ENCODE measurements at regions not wholly inside any gene's neighbourhood (a gene's known extent, or its start where the extent isn't known, plus 50 kb on each side); places are given as distances from the start of the nearest gene placed in this dataset.
"Not testable (repeated sequence)": the region's sequence is repeated elsewhere in the genome, so short reads cannot be mapped to it uniquely, and the experiment has no call there.

DNA sequence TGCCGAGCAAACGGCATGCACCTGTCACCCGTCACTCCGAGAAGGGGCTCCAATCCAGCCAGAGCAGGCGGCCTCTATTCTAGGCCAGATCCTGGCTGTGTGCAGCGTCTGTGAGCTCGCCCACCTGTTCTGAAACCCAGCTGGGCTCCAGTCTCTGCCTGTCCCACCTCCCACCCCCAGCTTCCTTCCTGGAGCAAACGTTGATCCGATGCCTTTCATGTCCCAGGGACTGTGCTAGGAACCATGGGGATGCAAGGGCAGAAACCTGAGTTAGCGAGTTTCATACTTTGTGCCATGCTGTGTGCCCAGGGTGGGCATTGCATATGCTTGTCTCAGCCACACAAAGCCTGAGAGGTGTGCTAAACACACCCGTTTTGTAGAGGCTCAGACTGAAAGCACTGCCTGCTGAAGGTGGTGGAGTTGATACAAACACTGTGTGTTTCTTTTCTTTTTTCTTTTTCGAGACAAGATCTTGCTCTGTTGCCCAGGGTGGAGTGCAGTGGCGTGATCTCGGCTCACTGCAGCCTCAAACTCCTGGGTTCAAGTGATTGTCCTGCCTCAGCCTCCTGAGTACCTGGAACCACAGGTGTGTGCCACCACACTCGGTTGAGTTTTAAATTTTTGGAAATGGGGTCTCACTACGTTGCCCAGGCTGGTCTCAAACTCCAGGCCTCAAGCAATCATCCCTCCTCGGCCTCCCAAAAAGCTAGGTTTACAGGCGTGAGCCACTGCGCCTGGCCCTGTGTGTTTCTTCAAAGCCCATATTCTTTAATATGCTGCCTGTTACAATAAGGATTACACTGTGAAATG is 84.1 kb upstream of the MED13L start:
- no peak for DNase-seq

DNA sequence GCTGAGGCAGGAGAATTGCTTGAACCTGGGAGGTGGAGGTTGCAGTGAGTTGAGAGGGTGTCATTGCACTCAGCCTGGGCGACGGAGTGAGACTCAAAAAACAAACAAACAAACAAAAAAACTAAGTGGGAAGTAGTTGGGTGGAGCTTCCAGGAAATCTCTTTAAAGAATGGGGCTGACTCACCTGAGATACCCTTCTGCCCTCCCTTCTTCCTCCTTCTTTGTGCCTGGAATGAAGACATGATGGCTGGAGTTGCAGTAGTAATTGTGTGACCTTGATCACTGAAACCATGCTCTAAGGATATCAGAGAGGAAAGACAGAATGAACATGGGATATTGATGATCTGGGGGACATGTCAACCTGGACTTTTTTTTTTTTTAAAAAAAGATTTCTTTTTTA is 87.6 kb upstream of the MED13L start:
- no peak for DNase-seq

DNA sequence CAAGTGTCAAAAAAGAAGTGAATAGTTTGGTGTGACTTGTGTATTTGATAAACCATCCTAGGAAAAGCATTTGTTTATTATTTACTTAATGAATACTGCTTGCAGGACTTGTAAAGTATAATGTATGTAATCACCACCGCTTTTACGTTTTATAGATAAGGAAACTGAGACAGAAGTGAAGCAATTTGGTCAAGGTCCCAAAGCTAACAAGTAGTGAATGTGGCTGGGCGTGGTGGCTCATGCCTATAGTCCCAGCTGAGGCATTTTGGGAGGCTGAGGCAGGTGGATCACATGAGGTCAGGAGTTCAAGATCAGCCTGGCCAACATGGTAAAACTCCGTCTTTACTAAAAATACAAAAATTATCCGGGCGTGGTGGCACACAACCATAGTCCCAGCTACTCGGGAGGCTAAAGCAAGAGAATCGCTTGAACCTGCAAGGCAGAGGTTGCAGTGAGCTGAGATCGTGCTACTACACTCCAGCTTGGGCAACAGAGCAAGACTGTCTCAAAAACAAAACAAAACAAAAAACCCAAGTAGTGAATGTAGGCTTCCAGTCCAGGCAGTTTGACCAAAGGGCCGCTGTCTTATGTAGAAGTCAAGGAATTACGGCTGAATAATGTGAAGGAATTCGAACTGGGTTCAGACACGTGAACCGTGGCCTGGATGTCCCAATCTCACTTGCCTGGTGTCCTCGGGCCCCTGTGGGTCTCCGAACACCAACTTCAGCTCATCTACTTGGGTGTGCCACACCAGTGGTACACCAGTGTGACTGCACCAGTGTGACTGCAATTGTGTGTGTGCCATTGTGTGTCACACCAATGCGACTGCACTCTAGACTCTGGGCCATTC is 88.3 kb upstream of the MED13L start:
- no peak for DNase-seq

GRCh38 chr12:116366456-116366776 is 88.9 kb upstream of the MED13L start:
- DNase-seq, result no peak

- no peak for DNase-seq
Measured at GRCh38 chr12:116366824-116367223, 89.3 kb upstream of the MED13L start.

DNA sequence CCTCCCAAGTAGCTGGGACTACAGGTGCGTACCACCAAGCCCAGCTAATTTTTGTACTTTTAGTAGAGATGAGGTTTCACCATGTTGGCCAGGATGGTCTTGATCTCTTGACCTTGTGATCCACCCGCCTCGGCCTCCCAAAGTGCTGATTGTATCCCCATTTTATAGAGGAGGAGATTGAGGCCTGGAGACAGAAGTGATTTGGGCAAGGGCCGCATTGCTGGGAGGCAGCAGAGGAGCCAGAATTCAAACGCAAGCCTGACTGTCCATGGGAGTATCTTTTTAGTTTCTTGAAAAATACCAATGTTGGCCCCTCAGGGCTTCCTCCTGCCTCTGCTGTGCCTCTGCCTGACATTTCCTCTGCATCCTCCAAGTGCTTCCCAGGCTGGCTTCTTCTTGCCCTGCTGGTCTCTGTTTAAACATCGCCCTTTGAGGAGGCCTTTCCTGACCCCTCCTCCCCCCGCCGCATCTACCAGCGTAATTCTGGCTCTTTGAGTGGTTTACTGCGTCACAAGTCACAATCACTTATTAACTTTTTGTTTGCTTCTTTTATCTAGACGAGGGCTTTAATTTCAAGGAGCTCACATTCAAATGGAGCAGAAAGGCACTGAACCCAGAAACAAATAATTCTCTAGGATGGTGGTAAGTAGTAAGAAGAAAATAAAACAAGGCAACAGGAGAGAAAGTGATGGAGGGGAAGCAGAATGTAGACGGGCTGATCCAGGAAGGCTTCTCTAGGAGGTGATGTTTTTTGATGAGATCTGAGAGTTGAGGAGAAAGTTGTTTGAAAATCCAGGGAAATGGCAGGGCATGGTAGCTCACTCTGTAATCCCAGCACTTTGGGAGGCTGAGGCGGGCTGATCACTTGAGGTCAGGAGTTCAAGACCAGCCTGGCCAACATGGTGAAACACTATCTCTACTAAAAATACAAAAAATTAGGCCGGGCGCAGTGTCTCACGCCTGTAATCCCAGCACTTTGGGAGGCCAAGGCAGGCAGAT is 91.0 kb upstream of the MED13L start:
- no peak for DNase-seq

- DNase-seq, result no peak
Measured at GRCh38 chr12:116370004-116370404, 92.5 kb upstream of the MED13L start.

DNA sequence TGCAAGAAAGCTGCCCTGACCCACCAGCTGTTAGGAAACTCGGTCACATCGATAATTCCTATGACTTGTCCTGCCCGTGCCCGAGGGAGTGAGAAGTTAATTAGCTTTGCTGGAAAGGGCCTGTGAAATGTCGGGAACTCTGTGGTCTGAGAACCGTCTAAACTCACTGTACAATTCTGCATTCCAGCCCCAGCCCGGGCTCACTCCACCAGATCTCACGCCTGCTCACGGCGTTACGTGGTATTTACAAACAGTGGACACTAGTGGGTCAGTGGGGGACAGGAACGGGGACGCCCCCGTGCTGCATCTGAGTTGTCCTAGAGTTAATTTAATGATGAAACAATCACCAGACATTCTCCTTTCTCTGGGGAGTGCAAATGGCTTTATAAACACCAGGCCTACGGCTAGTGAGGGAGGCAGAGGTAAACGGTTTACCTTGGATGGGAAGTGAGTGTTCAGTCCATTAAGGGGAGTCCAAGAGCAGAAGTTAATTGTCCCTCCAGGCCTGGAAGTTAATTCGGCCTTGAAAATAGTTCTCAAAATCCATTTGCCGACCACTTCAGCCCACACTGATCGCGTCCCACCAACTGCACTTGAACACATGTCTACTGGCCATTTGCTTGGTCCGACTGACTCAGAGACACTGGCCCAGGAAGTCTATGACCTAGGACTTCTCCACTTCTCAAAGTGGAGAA is 93.5 kb upstream of the MED13L start:
- DNase-seq, result no peak

GRCh38 chr12:116372815-116373214 is 95.3 kb upstream of the MED13L start:
- DNase-seq, result no peak

DNA sequence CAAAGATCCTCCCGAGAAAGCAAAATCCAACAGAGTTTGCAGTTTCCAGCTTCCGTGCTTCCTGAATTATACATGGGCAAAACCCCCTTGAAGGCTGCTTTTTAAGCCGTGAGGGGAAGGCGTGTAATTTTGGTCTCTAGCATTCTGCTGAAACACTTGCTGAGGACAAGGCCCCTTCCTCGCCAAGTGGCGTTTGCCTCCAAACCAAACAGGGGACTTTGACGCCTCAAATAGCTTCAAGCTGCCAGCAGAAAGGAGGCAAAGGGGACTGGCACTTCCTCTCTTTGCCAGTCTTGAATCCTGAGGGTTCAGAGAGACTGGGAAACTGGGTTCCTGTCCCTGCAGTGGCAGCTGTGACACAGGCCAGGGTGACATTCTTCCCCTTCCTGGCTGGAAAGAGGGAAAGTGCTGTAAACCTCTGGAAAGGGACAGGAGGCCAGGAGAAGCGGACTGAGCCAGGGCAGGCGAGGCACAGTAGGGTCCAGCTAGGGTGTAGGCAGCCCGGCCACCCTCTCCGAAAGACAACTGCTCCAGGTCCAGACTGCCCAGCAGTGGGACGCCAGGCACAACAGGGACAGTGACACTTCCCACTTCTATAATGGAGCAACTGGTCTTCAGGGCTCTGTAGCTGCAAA is 96.2 kb upstream of the MED13L start:
- DNase-seq, result no peak

- no peak for DNase-seq
Measured at GRCh38 chr12:116374207-116374606, 96.7 kb upstream of the MED13L start.

DNA sequence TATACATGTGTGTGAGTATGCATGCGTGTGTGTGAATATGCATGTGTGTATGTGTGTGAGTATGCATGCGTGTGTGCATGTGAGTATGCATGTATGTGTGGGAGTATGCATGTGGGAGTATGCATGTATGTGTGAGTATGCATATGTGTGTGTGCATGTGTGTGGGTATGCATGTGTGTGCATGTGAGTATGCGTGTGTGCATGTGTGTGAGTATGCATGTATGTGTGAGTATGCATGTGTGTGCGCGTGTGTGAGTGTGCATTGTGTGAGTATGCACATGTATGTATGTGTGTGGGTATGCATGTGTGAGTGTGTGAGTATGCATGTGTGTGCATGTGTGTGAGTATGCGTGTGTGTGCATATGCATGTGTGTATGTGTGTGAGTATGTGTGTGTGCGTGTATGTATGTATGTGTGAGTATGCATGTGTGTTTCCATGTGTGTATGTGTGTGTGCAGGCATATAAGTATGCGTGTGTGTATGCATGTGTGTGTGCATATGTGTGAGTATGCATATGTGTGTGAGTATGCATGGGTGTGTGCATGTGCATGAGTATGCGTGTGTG is 97.9 kb upstream of the MED13L start:
- DNase-seq, result no peak

GRCh38 chr12:116376354-116377193 is 99.1 kb upstream of the MED13L start:
- no peak for DNase-seq

DNA sequence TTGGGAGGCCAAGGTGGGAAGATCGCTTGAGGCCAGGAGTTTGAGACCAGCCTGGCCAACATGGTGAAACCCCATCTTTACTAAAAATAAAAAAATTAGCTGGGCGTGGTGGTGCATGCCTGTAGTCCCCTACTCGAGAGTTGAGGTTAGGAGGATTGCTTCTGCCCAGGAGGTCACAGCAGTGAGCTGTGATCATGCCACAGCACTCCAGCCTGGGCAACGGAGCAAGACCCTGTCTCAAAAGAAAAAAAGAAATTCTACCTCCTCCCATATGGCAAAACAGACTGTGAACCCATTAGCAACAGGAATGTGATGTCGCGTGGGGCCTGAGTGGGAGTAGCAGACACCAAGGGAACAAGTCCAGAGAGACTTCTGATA is 99.7 kb upstream of the MED13L start:
- not testable (repeated sequence) for DNase-seq

DNA sequence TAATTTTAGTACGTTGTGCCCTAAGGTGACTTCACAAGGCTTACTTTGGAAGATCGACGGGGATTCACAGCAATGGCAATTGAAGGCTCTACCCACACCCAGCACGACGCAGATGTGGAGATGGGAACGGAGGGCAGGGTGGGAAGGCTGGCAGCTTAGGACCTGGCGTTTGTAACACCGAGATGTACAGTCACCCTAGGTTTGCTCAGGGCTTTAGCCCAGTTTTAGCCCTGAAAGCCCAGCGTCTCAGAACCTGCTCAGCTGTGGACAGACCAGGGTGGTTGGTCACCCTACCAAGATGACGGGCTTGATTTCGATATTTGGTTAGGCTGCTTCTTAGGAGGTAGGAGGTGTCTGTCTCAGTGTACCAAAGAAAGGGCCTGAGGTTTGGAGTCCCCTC is 100.5 kb upstream of the MED13L start:
- no peak for DNase-seq

DNA sequence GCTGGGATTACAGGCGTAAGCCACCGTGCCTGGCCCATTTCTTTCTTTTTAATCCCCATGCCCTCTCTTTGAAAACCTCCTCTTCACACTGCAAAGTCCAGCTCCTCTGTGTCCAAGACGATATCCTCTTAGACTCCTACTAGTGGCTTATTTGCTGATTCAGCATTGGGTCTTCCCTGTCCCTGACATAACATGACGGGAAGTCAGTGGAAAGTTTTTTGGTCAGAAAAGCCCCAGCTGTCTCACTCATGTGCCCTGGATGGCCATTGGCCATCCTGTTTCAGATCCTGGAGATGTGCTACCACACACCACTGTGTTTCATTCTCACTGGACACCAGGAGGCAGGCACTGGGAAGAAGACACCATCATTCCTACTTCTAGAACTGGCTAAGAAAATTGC is 102.6 kb upstream of the MED13L start:
- no peak for DNase-seq

DNA sequence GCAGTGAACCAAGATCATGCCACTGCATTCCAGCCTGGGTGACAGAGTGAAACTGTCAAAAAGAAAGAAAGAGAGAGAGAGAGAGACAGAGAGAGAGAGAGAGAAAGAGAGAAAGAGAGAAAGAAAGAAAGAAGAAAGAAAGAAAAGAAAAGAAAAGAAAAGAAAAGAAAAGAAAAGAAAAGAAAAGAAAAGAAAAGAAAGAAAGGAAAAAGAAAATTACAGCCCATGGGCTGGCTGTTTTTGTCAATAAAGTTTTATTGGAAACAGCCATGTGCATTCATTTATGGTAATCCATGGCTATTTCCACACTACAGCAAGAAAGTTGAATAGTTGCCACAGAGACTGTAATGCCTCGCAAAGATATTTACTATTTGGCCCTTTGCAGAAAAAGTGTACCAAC is 103.2 kb upstream of the MED13L start:
- DNase-seq, result not testable (repeated sequence)

DNA sequence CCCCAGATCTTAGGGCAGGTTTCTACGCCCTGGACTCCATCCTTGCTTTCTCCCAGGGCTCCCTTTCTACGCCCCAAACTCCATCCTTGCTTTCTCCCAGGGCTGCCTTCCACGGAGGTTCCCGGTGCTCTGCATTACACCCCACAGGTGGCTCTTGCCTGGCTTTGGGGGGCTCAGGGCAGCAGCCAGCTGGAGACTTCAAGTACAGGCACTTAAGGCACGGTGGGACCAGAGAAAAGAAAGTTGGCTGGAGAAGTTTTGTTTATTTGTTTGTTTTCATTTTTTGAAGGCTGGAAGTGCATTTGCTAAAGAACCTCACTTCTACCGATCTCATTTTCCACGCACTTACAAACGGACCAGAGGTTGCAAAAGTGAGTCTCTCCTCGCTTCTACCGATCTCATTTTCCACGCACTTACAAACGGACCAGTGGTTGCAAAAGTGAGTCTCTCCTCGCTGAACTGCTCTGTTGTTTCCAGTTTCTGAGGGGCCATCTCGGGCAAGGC is 103.8 kb upstream of the MED13L start:
- no peak for DNase-seq

GRCh38 chr12:116381744-116382685 is 104.5 kb upstream of the MED13L start:
- DNase-seq, result no peak

All from central memory CD4-positive, alpha-beta T cell (primary cell).